PFSK-1 (cell line): ENCODE measurements at regions not wholly inside any gene's neighbourhood (a gene's known extent, or its start where the extent isn't known, plus 50 kb on each side); places are given as distances from the start of the nearest gene placed in this dataset.

Source experiments
- FOXP2 ChIP-seq: optimal IDR thresholded peaks from 2 replicates; pipeline ENCODE3; 2011; ENCODE audit warnings: borderline replicate concordance, control low read depth, inconsistent platforms; ENCODE audit not compliant: insufficient read depth; ENCODE audit errors: extremely low read length, extremely low read depth
- POLR2AphosphoS5 ChIP-seq: IDR thresholded peaks from 2 replicates; pipeline ENCODE4 v1.6.1; 2012; ENCODE audit warnings: low read depth, mild to moderate bottlenecking, control low read depth, low read length, moderate library complexity
- REST ChIP-seq, 2 experiments: IDR thresholded peaks; 2 replicates each; pipeline versions ENCODE4 v1.6.1 to v1.8.0; 2011 to 2012; ENCODE audit warnings: low read depth in 2 of 2, low read length in 2 of 2, control low read depth in 1 of 2, inconsistent platforms in 1 of 2, mild to moderate bottlenecking in 1 of 2, moderate library complexity in 1 of 2; ENCODE audit not compliant: insufficient read depth in 1 of 2
- SIN3A ChIP-seq: IDR thresholded peaks from 2 replicates; pipeline ENCODE4 v1.6.1; 2012; ENCODE audit warnings: mild to moderate bottlenecking, low read length, moderate library complexity, borderline replicate concordance; ENCODE audit not compliant: insufficient read depth
- TAF1 ChIP-seq: IDR thresholded peaks from 2 replicates; pipeline ENCODE4 v1.6.1; 2012; ENCODE audit warnings: low read length, control low read depth, borderline replicate concordance; ENCODE audit not compliant: insufficient read depth

GRCh38 chr11:115590254-115590653, 86.0 kb upstream of the CADM1 start:
- no peak for TF ChIP-seq SIN3A
- TF ChIP-seq REST (IDR thresholded peaks at IDR 0.05; ENCODE audit: insufficient read depth in 1 of 2, low read depth in 2 of 2, low read length in 2 of 2) = no peak
- TF ChIP-seq POLR2AphosphoS5 = no peak
- TF ChIP-seq TAF1 = no peak
- no peak for TF ChIP-seq FOXP2

- TF ChIP-seq TAF1 = no peak
- no peak for TF ChIP-seq SIN3A
- TF ChIP-seq REST (IDR thresholded peaks at IDR 0.05; ENCODE audit: insufficient read depth in 1 of 2, low read depth in 2 of 2, low read length in 2 of 2) = no peak
- TF ChIP-seq POLR2AphosphoS5 = no peak
- TF ChIP-seq FOXP2 = no peak
Measured at GRCh38 chr11:115587718-115588342, 83.6 kb upstream of the CADM1 start.

GRCh38 chr11:115585361-115586024, 81.3 kb upstream of the CADM1 start:
- no peak for TF ChIP-seq FOXP2
- no peak for TF ChIP-seq REST (IDR thresholded peaks at IDR 0.05; ENCODE audit: insufficient read depth in 1 of 2, low read depth in 2 of 2, low read length in 2 of 2)
- TF ChIP-seq POLR2AphosphoS5 = no peak
- no peak for TF ChIP-seq SIN3A
- no peak for TF ChIP-seq TAF1

GRCh38 chr11:115581871-115582639, 77.8 kb upstream of the CADM1 start:
- no peak for TF ChIP-seq POLR2AphosphoS5
- TF ChIP-seq TAF1 = no peak
- no peak for TF ChIP-seq FOXP2
- TF ChIP-seq REST (IDR thresholded peaks at IDR 0.05; ENCODE audit: insufficient read depth in 1 of 2, low read depth in 2 of 2, low read length in 2 of 2) = no peak
- no peak for TF ChIP-seq SIN3A
